ELF-1 (cell line): ENCODE measurements at regions not wholly inside any gene's neighbourhood (a gene's known extent, or its start where the extent isn't known, plus 50 kb on each side); places are given as distances from the start of the nearest gene placed in this dataset.

Experiments
- DNase-seq: peaks from one replicate; pipeline ENCODE4 v3.0.0-alpha.2; 2016; ENCODE audit warnings: low read depth, low spot score

DNA sequence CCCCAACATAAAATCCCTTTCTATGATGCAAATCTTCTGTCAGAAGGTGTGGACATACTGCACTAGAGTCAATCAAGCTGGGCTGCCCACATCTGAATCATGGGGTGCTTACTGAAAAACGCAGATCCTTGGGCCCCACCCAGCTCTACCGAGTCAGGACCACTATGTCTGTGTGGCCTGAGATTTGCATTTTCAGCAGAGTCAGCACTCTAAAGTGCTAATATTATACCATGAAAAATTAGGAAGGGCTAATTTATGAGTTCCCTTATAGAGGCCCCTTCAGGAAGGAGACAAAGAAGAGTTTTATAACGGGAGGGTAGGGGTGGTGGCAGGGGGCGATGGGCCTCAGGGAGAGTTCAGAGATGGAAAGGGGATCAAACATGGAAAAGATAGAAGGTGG lies 163.3 kb upstream of the NABP1 start:
- DNase-seq, result no peak

DNA sequence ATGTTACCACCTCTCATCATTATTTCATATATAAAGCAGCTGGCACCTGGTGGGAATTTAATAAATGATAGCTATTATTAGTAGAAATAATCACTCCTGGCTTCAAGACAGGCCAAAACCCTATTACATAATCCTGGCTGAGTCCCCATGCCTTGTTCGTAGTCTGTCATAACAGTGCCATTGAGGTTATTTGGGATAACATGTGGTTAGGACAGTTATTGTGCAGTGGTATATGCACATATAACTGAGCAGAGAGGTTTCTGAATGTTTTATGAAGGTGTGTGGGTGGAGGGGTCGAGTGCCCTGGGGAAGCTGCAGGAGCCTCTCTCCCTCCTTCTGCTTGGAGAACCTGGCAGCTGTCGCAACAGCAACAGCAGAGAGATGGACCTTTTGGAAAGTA lies 162.4 kb upstream of the NABP1 start:
- DNase-seq, result no peak

DNA sequence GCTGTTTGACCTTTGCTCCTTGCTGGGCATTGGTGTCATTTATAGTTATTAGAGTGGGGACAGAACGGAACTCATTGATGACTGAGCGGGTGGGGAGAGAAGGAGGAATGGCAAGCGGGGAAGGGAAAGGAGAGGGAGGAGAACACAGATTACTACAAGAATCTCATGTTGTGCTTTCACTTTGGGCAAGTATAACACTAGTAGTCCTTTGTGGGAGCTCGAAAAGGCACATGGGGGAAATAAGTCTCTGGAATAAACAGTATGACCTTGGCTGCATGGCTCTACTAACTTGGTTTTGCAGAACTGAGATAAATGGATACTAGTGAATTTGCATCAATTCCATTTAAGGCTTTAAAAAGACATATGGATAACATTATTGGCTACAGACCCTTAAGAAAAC lies 161.7 kb upstream of the NABP1 start:
- DNase-seq, result no peak

DNA sequence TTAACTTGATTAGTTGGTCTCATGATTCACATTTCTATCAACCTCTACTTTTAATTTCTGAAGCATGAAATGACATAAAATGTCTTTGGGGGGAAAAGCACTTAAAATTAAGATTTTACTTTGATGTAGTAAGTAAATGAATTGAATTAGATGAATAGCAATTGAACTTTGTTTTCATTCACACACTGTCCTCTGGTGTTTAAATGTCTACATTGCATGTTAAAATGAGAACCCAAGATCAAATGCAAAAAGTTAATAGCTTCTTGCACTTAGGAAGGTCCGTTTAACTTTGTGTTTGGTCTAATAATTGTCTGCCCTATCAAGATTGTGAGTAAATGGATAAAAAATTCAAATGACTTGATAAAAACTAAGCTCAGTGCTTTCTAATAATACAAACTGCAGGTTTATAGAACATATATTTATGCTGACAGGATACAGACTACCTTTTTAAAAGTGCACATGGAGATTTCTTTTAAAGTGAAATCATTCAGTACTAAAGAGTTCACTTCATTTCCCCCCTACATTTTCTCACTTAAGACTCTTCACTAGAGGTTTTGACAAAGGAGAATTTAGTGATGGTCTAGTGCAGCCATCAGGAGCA lies 156.2 kb upstream of the NABP1 start:
- no peak for DNase-seq

DNA sequence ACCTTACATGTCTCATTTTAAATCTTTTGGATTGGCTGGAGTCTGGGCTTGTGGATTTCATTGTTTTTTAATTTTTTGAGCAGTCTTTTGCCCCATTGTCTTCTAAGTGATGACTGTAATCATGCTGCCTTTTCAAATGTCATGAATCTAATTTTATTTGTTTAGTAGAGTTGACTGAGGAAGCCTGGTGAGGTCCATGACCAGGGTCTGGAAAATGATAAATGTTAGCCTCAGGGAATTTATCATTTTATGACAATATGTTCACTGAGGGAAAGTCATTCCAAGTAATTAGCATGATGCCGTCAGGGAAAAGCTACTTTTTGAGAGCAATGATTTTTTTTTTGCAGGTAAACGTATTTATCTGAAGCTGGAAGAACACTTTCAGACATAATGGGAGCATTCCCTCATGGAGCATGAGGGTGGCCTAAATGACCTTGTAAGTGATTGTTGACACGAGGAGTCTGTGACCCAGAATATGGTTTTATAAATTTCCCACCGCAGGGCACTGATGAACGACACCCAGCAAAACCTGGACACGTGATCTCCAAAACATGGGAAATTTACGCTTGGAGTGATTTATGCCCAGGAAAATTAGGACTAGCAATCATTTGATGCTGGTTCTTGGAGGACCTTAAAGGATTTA lies 155.3 kb upstream of the NABP1 start:
- DNase-seq, result no peak

DNA sequence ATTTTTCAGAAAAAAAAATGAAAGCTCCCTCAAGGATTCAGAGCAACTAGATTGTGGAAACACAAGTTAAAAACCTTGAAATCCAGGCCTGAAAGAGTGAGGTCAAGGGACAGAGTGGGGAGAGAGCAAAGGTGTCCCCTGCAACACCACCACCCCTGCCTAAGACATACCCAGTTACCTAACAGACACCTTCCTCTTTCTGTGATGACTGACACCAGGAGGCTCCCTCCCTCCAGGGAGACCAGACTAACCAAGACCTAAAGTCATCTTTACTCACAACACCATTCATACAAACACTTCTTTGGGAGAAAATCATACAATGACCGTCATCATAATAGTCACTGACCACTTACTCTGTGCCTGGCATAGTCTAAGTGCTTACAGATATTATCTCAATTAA lies 151.8 kb upstream of the NABP1 start:
- DNase-seq, result no peak

DNA sequence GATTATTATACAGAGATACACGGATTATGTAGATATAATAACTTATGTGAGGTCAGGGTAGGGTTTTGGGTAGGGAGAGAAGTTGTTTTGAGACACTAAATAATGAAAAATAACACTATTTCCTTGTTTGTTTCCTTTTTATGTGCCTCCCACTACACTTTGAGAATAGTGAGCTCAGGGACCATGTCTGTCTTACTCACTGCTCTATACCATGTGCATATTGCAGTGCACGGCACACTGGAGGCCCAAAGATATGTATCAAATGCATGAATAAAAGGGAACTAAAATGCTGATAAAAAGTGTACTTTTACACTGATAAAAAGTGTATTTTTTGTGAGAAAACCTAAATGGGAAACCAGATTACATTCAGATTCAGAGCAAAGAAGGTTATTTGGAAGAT lies 151.4 kb upstream of the NABP1 start:
- no peak for DNase-seq

DNA sequence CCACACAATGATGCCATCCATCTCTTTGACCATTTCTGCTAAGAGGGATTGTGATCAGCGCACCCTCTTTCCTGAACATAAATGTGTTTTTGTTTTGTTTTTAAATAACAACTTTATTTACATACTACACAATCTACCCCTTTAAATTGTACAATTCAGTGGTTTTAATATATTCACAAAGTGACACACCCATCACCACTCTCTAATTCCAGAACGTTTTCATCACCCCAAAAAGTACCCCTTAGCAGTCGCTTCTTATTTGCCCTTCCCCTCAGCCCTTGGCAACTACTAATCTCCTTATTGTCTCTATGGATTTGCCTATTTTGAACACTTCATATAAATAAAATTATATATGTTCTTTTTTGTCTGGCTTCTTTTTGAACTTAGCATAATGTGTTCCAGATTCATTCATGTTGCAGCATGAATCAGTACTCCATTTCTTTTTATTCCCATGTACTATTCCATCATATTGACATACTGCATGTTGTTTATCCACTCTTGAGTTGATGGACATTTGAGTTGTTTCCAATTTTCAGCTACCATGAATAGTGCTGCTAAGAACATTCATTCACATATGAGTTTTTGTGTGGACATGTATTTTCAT lies 150.9 kb upstream of the NABP1 start:
- DNase-seq, result no peak

DNA sequence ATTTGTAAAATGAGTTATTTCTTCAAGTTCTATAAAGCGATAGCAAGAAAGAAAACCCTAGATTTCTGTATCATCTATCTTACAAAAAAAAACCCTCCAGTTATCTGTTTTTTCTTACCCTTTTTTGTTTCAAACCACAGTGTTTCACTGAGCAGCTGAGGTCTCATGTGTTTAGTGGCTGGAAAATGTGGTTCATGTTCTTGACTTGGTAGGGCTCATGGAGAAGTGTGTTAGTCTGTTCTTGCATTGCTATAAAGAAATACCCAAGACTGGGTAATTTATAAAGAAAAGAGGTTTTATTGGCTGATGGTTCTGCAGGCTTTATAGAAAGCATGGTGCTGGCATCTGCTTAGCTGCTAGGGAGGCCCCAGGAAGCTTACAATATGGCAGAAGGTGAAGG lies 147.3 kb upstream of the NABP1 start:
- DNase-seq, result no peak

DNA sequence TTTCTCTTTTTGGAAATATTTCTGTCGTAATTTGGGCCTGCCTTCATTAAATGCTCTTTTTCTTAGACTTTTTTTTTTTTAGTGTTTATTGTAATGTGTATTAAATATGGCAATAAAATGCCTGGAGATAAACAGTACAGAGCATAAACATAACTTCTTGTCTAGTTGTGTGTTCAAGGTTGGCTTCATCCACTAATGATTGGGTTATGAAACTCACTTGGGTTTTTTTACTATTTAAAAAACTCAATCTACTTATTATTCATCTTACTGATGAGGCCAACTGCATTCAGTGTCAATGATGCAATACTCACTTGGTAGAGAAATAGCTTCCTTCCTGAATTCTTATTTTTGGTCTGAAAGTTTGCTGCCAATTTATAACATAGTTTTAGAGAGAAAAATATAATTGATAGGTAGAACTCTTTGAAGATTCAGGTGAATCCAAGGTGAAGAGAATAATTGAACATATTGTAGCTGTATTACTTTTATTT lies 144.2 kb upstream of the NABP1 start:
- DNase-seq, result no peak

DNA sequence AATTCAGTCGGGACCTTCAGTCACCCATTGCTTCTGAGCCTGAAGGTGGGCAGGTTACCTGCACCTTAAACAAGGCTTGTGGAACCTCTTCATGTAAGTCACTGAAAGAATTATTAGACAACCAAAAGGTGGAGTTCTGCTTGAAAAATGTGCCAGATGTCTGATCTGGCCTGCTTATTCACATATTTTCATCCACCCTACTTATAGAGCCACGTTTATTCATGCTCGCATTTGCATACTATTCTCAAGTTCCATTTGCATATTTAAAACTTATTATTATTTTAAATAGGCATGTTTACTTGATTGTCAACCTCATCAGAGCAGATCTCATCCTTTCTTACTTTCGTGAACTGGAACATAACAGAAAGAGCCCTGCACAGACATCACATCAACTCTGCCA lies 140.0 kb upstream of the NABP1 start:
- DNase-seq, result no peak

DNA sequence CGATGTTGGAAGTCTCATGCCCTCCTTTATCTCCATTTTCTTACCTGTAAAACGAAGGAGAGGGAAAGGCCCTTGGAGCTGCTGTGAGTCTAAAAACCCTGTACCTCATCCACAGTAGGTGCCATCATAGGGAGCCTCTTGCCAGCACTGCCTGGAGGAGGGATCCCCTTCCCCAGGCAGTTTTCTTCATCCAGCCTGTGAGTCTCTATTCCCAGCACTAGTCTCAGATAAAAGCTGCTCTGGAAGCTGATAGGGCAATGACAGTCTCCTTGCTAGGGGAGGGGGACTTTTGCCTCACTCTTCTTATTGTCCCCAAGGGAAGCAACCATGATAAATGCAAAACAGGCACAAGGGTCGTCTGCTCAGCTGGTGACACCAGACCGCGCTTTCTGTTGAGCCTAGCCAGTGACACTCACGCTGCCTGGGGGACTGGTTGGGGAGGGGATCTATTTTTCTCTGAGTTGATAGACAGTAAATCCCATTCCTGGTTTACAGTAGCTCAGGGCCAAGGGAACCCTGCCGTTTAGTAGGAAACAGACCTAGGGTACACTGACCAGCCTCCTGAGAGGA lies 139.5 kb upstream of the NABP1 start:
- peak; percentile 81 for DNase-seq

DNA sequence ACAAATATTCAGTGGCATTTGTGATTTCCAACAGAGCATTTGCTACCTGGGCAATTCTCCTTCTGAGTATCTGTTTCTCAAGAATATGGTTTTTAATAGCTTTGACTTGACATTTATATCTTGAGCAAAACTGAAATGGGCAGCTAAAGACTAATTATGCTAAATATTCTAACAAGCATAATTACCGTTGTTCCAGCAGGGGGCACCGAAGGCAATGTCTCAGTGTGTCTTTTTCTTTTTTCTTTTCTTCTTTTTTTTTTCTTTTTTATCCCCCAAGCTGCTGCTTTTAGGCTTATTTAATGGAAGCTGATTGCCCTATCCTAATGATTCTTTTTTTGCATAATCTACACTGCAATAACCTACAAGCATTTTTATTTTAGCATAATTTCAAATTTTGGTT lies 138.9 kb upstream of the NABP1 start:
- DNase-seq, result no peak

DNA sequence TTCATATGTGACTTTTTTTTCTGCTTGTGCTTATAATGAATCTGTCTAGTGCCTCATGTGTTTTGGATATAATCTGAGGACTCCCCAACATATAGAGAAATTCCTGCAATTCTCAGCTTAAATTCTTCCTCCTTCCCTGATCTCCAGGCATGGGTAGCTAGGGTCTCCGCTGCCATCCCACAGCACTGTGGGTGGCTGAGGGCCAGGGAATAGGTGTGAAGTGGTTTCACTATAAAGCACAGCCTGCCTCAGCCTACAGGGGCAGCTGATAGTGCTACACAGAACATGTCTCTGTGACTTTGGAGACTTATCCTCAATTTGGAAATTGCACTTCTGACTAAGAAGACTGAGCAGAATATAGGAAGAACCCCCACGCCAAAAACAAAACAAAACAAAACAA lies 137.3 kb upstream of the NABP1 start:
- DNase-seq, result no peak

DNA sequence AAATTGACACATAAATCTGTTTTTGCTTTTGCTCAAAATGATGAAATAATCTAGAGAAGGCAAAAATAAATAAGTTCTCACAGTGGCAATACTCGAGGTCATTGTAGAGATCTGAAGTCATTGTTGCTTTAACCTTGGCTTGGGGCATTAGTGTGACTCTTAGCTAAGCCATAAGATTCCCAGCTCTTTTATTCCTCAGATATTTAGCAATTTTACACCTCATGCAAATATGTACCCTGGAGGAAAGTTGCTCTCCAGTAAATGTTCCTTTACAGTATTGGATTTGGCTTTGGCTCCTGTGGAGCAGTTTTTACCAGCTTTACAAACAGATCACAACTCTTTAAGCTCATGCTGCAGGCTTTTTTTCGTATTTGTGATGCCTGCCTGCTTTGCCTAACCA lies 134.2 kb upstream of the NABP1 start:
- no peak for DNase-seq

DNA sequence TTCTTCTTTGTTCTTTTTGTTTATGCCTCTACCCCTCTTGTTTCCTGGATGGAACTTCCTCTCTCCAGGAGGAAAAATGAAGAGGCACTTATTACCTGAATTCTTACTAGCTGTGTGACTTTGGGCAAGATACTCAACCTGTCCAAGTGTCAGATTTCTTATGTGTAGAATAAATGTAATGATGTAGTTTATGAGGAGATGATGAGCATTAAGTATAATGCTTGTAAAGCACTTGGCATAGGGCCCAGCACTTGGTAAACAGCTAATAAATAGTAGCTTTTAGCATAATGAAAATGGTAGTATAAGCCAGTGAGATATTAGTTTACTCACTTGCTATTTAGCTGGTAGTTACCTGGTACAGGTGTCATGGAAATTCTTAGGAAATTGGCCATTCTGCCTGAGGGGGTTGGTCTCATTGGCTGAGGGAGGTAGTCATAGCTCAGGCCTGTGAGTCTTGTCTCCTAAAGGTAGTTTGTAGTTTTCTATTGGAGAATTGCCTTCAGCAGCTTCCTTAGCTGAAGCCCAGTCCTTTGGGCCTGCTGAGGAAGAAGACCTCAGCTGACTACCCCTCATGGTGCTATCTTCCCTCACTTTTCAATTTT lies 133.4 kb upstream of the NABP1 start:
- DNase-seq, result no peak

DNA sequence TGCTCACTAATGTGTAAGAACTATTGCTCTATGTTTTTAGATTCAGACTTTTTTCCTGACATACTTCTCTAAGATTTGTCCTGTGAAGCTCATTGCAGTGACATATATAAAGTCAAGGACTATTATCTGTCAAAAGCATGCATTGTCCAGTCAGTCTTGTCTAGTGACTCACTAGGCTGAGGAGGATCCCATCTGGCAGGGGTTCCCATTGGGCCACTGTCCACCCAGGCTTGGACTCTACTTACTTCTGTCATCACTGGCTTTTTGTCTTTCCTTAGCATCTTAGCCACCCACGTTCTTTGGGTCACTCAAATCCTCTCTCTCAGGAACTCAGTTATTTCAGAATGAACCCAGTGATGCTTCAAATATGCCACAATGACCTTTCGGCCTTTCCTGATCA lies 132.6 kb upstream of the NABP1 start:
- DNase-seq, result no peak

DNA sequence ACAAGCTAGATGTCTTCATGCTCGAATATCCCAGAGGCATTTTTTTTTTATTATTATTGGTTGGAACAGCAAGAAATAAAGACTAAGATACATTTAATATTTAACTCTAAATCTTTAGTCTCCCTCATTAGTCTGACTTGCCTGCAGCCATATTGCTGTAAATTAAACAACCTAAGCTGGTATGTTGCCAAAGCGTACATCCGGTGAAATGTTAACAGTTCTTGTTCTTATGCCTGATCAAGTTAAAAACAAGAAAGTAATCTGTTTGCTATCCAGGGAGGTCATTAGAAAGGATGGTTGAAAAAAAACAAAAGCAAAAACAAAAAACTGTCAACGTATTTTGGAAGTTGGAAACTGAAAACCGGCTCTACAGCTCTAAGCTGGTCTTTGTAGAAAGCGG lies 125.9 kb upstream of the NABP1 start:
- DNase-seq, result no peak

DNA sequence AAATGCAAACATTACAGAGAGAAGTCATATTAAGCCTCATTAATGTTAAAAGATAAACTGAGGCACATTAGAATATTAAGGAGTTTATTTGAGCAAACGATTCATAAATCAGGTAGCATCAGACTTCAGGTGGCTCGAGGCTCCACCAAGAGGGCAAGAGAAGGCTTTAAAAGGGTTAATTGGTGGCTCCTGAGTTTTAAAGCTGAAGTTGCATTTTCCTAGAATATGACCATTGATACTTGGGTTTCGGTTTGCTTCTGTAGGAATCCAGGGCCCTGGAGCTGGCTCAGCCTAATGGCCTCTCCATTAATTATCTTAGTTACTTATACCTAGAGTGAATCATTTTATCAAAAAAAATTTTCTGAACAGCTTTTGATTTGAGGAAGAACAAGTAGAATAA lies 123.7 kb upstream of the NABP1 start:
- no peak for DNase-seq

DNA sequence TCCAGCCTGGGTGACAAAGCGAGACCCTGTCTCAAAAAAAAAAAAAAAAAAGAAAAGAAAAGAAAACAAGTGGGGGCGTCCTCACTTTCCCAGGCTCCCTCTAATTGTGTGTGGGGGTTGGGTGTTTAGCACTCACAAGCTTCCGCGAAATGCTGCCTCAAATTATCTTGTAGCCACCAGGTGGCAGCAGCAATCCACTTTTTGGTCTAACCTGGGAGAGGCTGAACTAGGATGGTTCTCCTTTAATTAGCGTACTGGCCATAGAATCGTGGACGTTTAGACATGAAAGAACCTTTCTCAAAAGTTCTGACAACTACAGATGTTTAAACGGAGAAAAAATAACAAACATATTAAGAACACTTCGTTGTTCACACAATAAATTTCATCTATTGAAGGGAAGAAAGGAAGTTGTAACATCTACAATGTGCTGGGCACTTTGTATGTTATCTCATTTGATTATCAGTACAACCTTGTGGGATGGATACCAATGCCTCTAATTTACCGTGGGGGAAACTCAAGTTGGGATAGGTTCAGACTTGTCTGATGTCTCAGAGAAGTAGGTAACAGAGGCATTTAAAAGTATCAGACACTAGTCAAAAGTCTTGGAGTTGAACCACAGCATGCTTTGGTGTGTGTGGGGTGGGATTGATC lies 122.7 kb upstream of the NABP1 start:
- peak; percentile 80 for DNase-seq

DNA sequence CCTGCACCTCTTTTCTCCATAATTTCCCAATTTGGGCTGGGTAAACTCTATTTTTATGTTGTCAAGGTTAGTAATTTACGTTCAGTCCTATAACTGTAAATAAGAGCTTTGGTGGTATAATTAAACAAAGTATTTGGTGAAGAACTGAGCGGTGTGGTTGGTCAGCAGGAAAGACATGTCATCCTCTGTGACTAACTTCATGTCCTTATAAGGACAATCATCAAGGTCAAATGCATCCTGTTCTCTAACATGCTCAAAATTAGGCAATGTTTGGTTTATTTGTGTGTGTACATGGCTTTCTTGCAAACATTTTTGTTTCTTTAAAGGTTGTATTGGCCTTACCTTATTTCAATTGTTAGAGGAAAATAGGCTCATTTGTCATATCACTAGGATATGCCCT lies 121.5 kb upstream of the NABP1 start:
- no peak for DNase-seq

DNA sequence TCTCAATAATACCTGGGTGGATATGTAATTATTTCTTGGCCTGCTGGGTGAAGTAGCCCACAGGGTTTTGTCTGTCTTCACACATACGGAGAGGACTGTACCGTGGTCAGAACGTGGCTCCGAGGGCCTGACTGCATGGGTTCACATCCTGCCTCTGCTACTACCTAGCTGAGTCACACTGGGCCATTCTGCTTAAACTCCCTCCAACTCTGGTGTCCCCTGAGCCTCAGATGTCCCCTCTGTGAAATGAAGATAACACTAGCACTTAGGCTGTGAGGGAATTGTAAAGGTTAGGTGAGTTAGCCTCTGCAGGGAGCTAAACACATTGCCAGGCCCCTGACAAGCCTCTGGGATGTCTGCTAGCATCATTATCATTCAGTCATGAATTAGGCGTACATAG lies 120.1 kb upstream of the NABP1 start:
- DNase-seq, result no peak
